IPS DF 19.7 (cell line): ENCODE measurements at regions not wholly inside any gene's neighbourhood (a gene's known extent, or its start where the extent isn't known, plus 50 kb on each side); places are given as distances from the start of the nearest gene placed in this dataset.
"Not testable (repeated sequence)": the region's sequence is repeated elsewhere in the genome, so short reads cannot be mapped to it uniquely, and the experiment has no call there.

Experiments used
- DNase-seq: peaks from one replicate; pipeline ENCODE4 v3.0.0-alpha.2; 2013; ENCODE audit warnings: low read depth, low spot score

GRCh38 chr9:107852891-107853290, 363.3 kb upstream of the KLF4 start:
- DNase-seq: no peak

GRCh38 chr9:107850653-107851052, 361.1 kb upstream of the KLF4 start:
- DNase-seq: no peak

- DNase-seq: no peak
Observed at GRCh38 chr9:107847978-107848964, 358.7 kb upstream of the KLF4 start.

GRCh38 chr9:107842530-107842929, 353.0 kb upstream of the KLF4 start:
- no peak for DNase-seq

- no peak for DNase-seq
Observed at GRCh38 chr9:107841076-107841475, 351.5 kb upstream of the KLF4 start.

- DNase-seq: no peak
Observed at GRCh38 chr9:107839371-107839770, 349.8 kb upstream of the KLF4 start.

- DNase-seq: no peak
Observed at GRCh38 chr9:107838766-107839165, 349.2 kb upstream of the KLF4 start.

- DNase-seq: no peak
Observed at GRCh38 chr9:107836300-107836699, 346.7 kb upstream of the KLF4 start.

- DNase-seq: no peak
Observed at GRCh38 chr9:107833295-107833694, 343.7 kb upstream of the KLF4 start.

- no peak for DNase-seq
Observed at GRCh38 chr9:107832871-107833270, 343.3 kb upstream of the KLF4 start.

GRCh38 chr9:107830479-107830878, 340.9 kb upstream of the KLF4 start:
- DNase-seq: no peak

- DNase-seq: no peak
Observed at GRCh38 chr9:107827884-107828283, 338.3 kb upstream of the KLF4 start.

GRCh38 chr9:107827304-107827703, 337.7 kb upstream of the KLF4 start:
- DNase-seq: no peak

- DNase-seq: not testable (repeated sequence)
Observed at GRCh38 chr9:107826688-107826983, 337.1 kb upstream of the KLF4 start.

- no peak for DNase-seq
Observed at GRCh38 chr9:107824556-107824955, 335.0 kb upstream of the KLF4 start.

GRCh38 chr9:107819772-107820565, 330.4 kb upstream of the KLF4 start:
- DNase-seq: no peak

- DNase-seq: not testable (repeated sequence)
Observed at GRCh38 chr9:107818503-107818829, 328.9 kb upstream of the KLF4 start.

- DNase-seq: not testable (repeated sequence)
Observed at GRCh38 chr9:107817595-107818502, 328.3 kb upstream of the KLF4 start.

GRCh38 chr9:107816561-107817021, 327.0 kb upstream of the KLF4 start:
- no peak for DNase-seq

- DNase-seq: no peak
Observed at GRCh38 chr9:107815782-107816560, 326.4 kb upstream of the KLF4 start.

- no peak for DNase-seq
Observed at GRCh38 chr9:107813287-107813686, 323.7 kb upstream of the KLF4 start.
